ENCODE measurements at regions not wholly inside any gene's neighbourhood (a gene's known extent, or its start where the extent isn't known, plus 50 kb on each side); places are given as distances from the start of the nearest gene placed in this dataset.

DNA sequence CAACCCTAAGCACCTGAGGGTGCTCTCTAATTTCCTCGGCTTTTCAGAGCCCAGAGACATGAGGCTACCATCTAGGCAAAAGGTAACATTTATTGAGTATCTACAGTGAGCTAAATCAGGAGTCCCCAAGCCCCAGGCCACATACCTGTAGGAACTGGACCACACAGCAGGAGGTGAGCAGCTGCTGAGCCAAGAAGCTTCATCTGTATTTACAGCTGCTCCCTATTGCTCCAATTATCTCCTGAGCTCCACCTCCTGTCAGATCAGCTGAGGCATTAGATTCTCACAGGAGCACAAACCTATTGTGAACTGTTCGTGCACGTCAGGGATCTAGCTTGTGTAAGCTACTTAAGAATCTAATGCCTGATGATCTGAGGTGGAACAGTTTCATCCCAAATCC is 70.2 kb downstream of the RND3 start:
- intact Hi-C loops (cut with micrococcal nuclease; ENCODE audit: unreplicated experiment): no loop called here
- no peak for DNase-seq
- Mint-ChIP-seq H3K9me3 (ENCODE audit: low read depth, unreplicated experiment) (no peaks in the 10 kb centered on the region), H3K4me1 (ENCODE audit: low read depth, unreplicated experiment) (peaks cover 13% of the 10 kb centered on the region), H3K27me3 (ENCODE audit: unreplicated experiment) (no peaks in the 10 kb centered on the region), H3K27ac (ENCODE audit: unreplicated experiment) (no peak overlapping the region), H3K4me3 (ENCODE audit: low read depth, unreplicated experiment) (no peak overlapping the region), H3K36me3 (ENCODE audit: insufficient read depth, unreplicated experiment) (no peaks in the 10 kb centered on the region)
- CTCF ChIA-PET: no interaction called here
- TF ChIP-seq, protein P1, sequence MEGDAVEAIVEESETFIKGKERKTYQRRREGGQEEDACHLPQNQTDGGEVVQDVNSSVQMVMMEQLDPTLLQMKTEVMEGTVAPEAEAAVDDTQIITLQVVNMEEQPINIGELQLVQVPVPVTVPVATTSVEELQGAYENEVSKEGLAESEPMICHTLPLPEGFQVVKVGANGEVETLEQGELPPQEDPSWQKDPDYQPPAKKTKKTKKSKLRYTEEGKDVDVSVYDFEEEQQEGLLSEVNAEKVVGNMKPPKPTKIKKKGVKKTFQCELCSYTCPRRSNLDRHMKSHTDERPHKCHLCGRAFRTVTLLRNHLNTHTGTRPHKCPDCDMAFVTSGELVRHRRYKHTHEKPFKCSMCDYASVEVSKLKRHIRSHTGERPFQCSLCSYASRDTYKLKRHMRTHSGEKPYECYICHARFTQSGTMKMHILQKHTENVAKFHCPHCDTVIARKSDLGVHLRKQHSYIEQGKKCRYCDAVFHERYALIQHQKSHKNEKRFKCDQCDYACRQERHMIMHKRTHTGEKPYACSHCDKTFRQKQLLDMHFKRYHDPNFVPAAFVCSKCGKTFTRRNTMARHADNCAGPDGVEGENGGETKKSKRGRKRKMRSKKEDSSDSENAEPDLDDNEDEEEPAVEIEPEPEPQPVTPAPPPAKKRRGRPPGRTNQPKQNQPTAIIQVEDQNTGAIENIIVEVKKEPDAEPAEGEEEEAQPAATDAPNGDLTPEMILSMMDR (IDR thresholded peaks at IDR 0.05; ENCODE audit: unreplicated experiment): no peak
- BruUV-seq (replicated peaks): no TSS peak

DNA sequence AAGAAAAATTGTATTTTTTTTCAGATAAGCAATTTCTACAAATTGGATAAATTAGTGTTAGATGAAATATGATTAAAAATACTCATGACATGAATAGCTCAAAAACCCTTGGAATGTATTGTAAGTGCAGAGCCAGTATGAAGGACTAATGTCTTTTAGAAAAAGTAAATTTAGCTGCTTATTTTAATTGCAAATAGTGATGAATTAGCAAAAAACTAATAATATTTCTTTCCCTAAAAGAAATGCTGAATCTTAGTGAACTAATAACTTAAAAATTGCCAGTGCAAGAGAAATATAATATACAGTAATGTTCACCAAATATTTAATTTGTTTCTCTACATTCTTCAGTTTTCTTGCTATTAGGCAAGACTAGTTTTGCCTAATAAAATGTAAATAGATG is 72.4 kb downstream of the RND3 start:
- no peak overlapping the region for H3K4me3 Mint-ChIP-seq (ENCODE audit: low read depth, unreplicated experiment)
- CTCF ChIA-PET: no interaction called here
- DNase-seq: no peak
- H3K36me3 Mint-ChIP-seq (ENCODE audit: insufficient read depth, unreplicated experiment): no peaks in the 10 kb centered on the region
- no peaks in the 10 kb centered on the region for H3K27me3 Mint-ChIP-seq (ENCODE audit: unreplicated experiment)
- BruUV-seq (replicated peaks): no TSS peak
- peaks cover 30% of the 10 kb centered on the region for H3K4me1 Mint-ChIP-seq (ENCODE audit: low read depth, unreplicated experiment)
- intact Hi-C loops (cut with micrococcal nuclease; ENCODE audit: unreplicated experiment): no loop called here
- TF ChIP-seq, protein P1 (IDR thresholded peaks at IDR 0.05; ENCODE audit: unreplicated experiment): no peak
- H3K27ac Mint-ChIP-seq (ENCODE audit: unreplicated experiment): no peak overlapping the region
- no peaks in the 10 kb centered on the region for H3K9me3 Mint-ChIP-seq (ENCODE audit: low read depth, unreplicated experiment)

DNA sequence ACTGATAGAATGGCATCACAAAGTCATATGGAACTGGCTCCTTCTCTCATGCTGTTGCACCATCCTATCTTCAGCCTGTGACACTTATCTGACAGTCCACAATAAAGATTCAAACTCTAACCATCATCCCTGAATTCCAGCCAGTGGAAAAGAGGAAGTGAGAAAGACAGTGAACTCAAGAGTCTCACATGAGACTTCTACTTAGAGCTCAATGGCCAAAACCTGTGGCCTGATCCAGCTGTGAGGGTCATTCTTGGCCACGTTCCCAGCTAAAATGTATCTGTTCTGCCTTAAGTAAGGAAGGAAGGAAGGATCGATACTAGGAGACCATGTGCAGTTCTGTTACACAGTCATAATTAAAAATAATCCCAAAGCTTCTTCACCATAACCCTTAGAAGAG is 73.6 kb downstream of the RND3 start:
- no peaks in the 10 kb centered on the region for H3K36me3 Mint-ChIP-seq (ENCODE audit: insufficient read depth, unreplicated experiment)
- intact Hi-C loops (cut with micrococcal nuclease; ENCODE audit: unreplicated experiment): loop anchor here (5.0 kb wide), 1 partner anchor 58 kb away; no protein-coding TSS in a partner anchor
- CTCF ChIA-PET: no interaction called here
- H3K9me3 Mint-ChIP-seq (ENCODE audit: low read depth, unreplicated experiment): no peaks in the 10 kb centered on the region
- no peak overlapping the region for H3K27ac Mint-ChIP-seq (ENCODE audit: unreplicated experiment)
- no peak for DNase-seq
- BruUV-seq (replicated peaks): no TSS peak
- peaks cover 37% of the 10 kb centered on the region for H3K4me1 Mint-ChIP-seq (ENCODE audit: low read depth, unreplicated experiment)
- H3K4me3 Mint-ChIP-seq (ENCODE audit: low read depth, unreplicated experiment): no peak overlapping the region
- no peaks in the 10 kb centered on the region for H3K27me3 Mint-ChIP-seq (ENCODE audit: unreplicated experiment)
- TF ChIP-seq, protein P1 (IDR thresholded peaks at IDR 0.05; ENCODE audit: unreplicated experiment): no peak

DNA sequence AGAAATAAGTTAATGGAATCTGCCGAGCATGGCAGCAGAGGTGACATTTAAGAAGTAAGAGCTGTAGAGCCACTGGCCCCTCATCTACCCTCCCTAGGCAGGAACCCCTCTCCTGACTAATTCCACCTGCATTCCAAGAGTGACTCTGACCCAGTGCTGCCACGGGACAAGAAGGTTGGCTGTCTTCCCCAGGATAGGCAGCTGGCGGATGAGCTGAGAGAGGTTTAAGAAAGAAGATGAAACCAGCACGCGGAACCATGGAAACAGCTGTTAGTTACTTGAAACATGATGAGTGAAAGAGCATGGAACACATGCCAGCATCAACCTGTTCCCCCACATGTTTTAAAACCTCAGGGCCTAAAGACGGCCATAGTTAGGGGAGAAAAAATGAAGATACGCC is 74.1 kb downstream of the RND3 start:
- Mint-ChIP-seq H3K36me3 (ENCODE audit: insufficient read depth, unreplicated experiment) (no peaks in the 10 kb centered on the region), H3K27ac (ENCODE audit: unreplicated experiment) (no peak overlapping the region), H3K4me3 (ENCODE audit: low read depth, unreplicated experiment) (no peak overlapping the region), H3K9me3 (ENCODE audit: low read depth, unreplicated experiment) (no peaks in the 10 kb centered on the region), H3K4me1 (ENCODE audit: low read depth, unreplicated experiment) (peaks cover 43% of the 10 kb centered on the region), H3K27me3 (ENCODE audit: unreplicated experiment) (no peaks in the 10 kb centered on the region)
- CTCF ChIA-PET: no interaction called here
- no peak for DNase-seq
- intact Hi-C loops (cut with micrococcal nuclease; ENCODE audit: unreplicated experiment): loop anchor here (5.0 kb wide), 1 partner anchor 59 kb away; no protein-coding TSS in a partner anchor
- no TSS peak for BruUV-seq (replicated peaks)
- TF ChIP-seq, protein P1 (IDR thresholded peaks at IDR 0.05; ENCODE audit: unreplicated experiment): no peak

Data from Calu3 (cell line).